ENCODE measurements at regions not wholly inside any gene's neighbourhood (a gene's known extent, or its start where the extent isn't known, plus 50 kb on each side); places are given as distances from the start of the nearest gene placed in this dataset.
"Not testable (repeated sequence)": the region's sequence is repeated elsewhere in the genome, so short reads cannot be mapped to it uniquely, and the experiment has no call there.

DNA sequence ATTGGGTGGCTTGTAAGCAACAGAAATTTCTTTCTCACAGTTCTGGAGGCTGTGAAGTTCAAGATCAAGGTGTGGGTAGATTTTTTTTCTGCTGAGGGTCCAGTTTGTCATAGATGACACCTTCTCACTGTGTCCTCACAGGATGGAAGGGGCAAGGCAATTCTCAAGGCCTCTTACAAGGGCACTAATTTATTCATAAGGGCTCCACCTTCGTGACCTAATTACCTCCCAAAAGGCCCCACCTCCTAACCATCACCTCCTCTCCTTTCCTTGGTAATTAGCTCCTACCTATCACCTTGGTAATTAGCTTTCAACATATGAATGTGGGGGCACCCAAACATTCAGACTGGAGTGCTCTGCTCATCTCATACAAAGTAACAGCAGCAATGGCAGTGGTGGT lies 92.3 kb upstream of the CD44 start:
- H3K27me3 Mint-ChIP-seq (ENCODE audit: insufficient read depth, low read depth), result peaks cover 2% of the 10 kb centered on the region

GRCh38 chr11:35047179-35047578 lies 91.8 kb upstream of the CD44 start:
- Histone ChIP-seq H4K20me1 (ENCODE audit: low read depth) (no peaks in the 10 kb centered on the region), H3K4me2 (no peak overlapping the region), H3K27me3 (no peaks in the 10 kb centered on the region), H3K9ac (no peak overlapping the region), H3K4me3 (no peak overlapping the region), H3K27ac (no peak overlapping the region), H2AFZ (replicated peaks) (no peak overlapping the region), H3K4me1 (no peaks in the 10 kb centered on the region), H3K79me2 (ENCODE audit: low read depth) (no peaks in the 10 kb centered on the region), H3F3A (ENCODE audit: low read depth) (no peaks in the 10 kb centered on the region), H3K36me3 (no peaks in the 10 kb centered on the region), H3K9me3 (ENCODE audit: low read depth) (no peaks in the 10 kb centered on the region)
- DNase-seq (ENCODE audit: low spot score), result no peak
- Mint-ChIP-seq H3K4me3 (no peak overlapping the region), H3K9me3 (peaks cover 6% of the 10 kb centered on the region), H3K4me1 (no peaks in the 10 kb centered on the region), H3K27ac (no peak overlapping the region), H3K27me3 (ENCODE audit: insufficient read depth, low read depth) (peaks cover 2% of the 10 kb centered on the region), H3K36me3 (no peaks in the 10 kb centered on the region)
- no peak for TF ChIP-seq EZH2 (IDR thresholded peaks at IDR 0.05)
- no peak for TF ChIP-seq EZH2phosphoT487 (IDR thresholded peaks at IDR 0.05)
- no peak for TF ChIP-seq CTCF (IDR thresholded peaks at IDR 0.05)

More for the DNA sequence above, 92.3 kb upstream of the CD44 start:
- Histone ChIP-seq H3F3A (ENCODE audit: low read depth) (no peaks in the 10 kb centered on the region), H2AFZ (replicated peaks) (no peak overlapping the region), H3K4me1 (no peaks in the 10 kb centered on the region), H3K27ac (no peak overlapping the region), H3K79me2 (ENCODE audit: low read depth) (no peaks in the 10 kb centered on the region), H4K20me1 (ENCODE audit: low read depth) (no peaks in the 10 kb centered on the region), H3K36me3 (no peaks in the 10 kb centered on the region), H3K4me3 (no peak overlapping the region), H3K27me3 (no peaks in the 10 kb centered on the region), H3K9me3 (ENCODE audit: low read depth) (no peaks in the 10 kb centered on the region), H3K9ac (no peak overlapping the region), H3K4me2 (no peak overlapping the region)
- Mint-ChIP-seq H3K9me3 (peaks cover 6% of the 10 kb centered on the region), H3K4me1 (no peaks in the 10 kb centered on the region), H3K4me3 (no peak overlapping the region), H3K27ac (no peak overlapping the region), H3K36me3 (no peaks in the 10 kb centered on the region)
- TF ChIP-seq CTCF (IDR thresholded peaks at IDR 0.05) (no peak), EZH2 (IDR thresholded peaks at IDR 0.05) (no peak), EZH2phosphoT487 (IDR thresholded peaks at IDR 0.05) (no peak)
- DNase-seq (ENCODE audit: low spot score), result no peak

GRCh38 chr11:35047769-35048168 lies 91.2 kb upstream of the CD44 start:
- Histone ChIP-seq H3K27ac (no peak overlapping the region), H3K27me3 (no peaks in the 10 kb centered on the region), H2AFZ (replicated peaks) (no peak overlapping the region), H3K9me3 (ENCODE audit: low read depth) (no peaks in the 10 kb centered on the region), H3K36me3 (no peaks in the 10 kb centered on the region), H3K4me2 (no peak overlapping the region), H3F3A (ENCODE audit: low read depth) (no peaks in the 10 kb centered on the region), H4K20me1 (ENCODE audit: low read depth) (no peaks in the 10 kb centered on the region), H3K9ac (no peak overlapping the region), H3K4me1 (no peaks in the 10 kb centered on the region), H3K79me2 (ENCODE audit: low read depth) (no peaks in the 10 kb centered on the region), H3K4me3 (no peak overlapping the region)
- Mint-ChIP-seq H3K4me1 (no peaks in the 10 kb centered on the region), H3K4me3 (no peak overlapping the region), H3K27me3 (ENCODE audit: insufficient read depth, low read depth) (peaks cover 2% of the 10 kb centered on the region), H3K27ac (no peak overlapping the region), H3K9me3 (peaks cover 6% of the 10 kb centered on the region), H3K36me3 (no peaks in the 10 kb centered on the region)
- no peak for DNase-seq (ENCODE audit: low spot score)
- no peak for TF ChIP-seq CTCF (IDR thresholded peaks at IDR 0.05)
- TF ChIP-seq EZH2phosphoT487 (IDR thresholded peaks at IDR 0.05), result no peak

DNA sequence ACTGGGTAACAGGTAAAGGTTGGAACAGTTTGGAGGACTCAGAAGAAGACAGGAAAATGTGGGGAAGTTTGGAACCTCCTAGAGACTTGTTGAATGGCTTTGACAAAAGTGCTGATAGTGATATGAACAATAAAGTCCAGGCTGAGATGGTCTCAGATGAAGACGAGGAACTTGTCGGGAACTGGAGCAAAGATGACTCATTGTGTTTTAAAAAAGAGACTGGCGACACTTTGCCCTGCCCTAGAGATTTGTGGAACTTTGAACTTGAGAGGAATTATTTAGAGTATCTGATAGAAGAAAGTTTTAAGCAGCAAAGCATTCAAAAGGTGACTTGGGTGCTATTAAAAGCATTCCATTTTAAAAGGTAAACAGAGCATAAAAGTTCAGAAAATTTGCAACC lies 90.6 kb upstream of the CD44 start:
- H4K20me1 ChIP-seq (ENCODE audit: low read depth); H3K79me2 ChIP-seq (ENCODE audit: low read depth); H3K27ac Mint-ChIP-seq; DNase-seq (ENCODE audit: low spot score); H3K27ac ChIP-seq; H3K4me3 ChIP-seq; H2AFZ ChIP-seq (replicated peaks); H3K36me3 ChIP-seq; H3K27me3 ChIP-seq; H3K4me3 Mint-ChIP-seq; H3K4me1 ChIP-seq; H3K4me2 ChIP-seq; H3K9me3 Mint-ChIP-seq; H3K36me3 Mint-ChIP-seq; H3K9me3 ChIP-seq (ENCODE audit: low read depth); H3K27me3 Mint-ChIP-seq (ENCODE audit: insufficient read depth, low read depth); H3K4me1 Mint-ChIP-seq; H3K9ac ChIP-seq; H3F3A ChIP-seq (ENCODE audit: low read depth): not testable (repeated sequence)

All from neural progenitor cell (in vitro differentiated cells).